OCI-LY1 (cell line): ENCODE measurements at regions not wholly inside any gene's neighbourhood (a gene's known extent, or its start where the extent isn't known, plus 50 kb on each side); places are given as distances from the start of the nearest gene placed in this dataset.

Source experiments
- H2AFZ ChIP-seq: fragments of 200-600 bp; sonication (generic), shearing (Covaris generic); 2 replicates; pipeline ENCODE4 v1.6.0; 2014; ENCODE audit warnings: antibody characterized with exemption, mild to moderate bottlenecking, low read length
- H3F3A ChIP-seq: fragments of 200-600 bp; sonication (generic), shearing (Covaris generic); 2 replicates; pipeline ENCODE4 v1.6.0; 2014; ENCODE audit warnings: mild to moderate bottlenecking, antibody characterized with exemption, low read length, moderate library complexity; ENCODE audit not compliant: insufficient read depth
- H3K27ac ChIP-seq: fragments of 200-600 bp; sonication (generic); 2 replicates; pipeline ENCODE4 v1.5.1; 2014; ENCODE audit warnings: low read length, mixed run types, mild to moderate bottlenecking, low read depth; ENCODE audit not compliant: poor library complexity, severe bottlenecking
- H3K27me3 ChIP-seq: fragments of 200-600 bp; sonication (generic); 2 replicates; pipeline ENCODE4 v1.6.0; 2014; ENCODE audit warnings: antibody characterized with exemption, mild to moderate bottlenecking, low read length, moderate library complexity; ENCODE audit not compliant: insufficient read depth
- H3K36me3 ChIP-seq: fragments of 200-600 bp; sonication (generic); 2 replicates; pipeline ENCODE4 v1.6.1; 2014; ENCODE audit warnings: mild to moderate bottlenecking, antibody characterized with exemption, low read length, moderate library complexity, mixed read lengths; ENCODE audit not compliant: insufficient read depth
- H3K4me1 ChIP-seq: fragments of 200-600 bp; sonication (generic); 2 replicates; pipeline ENCODE4 v1.5.1; 2014; ENCODE audit warnings: mild to moderate bottlenecking, low read length, moderate library complexity; ENCODE audit not compliant: insufficient read depth, severe bottlenecking
- H3K4me2 ChIP-seq: fragments of 200-600 bp; sonication (generic), shearing (Covaris generic); 2 replicates; pipeline ENCODE4 v1.6.1; 2014; ENCODE audit warnings: low read length
- H3K4me3 ChIP-seq: fragments of 200-600 bp; sonication (generic); 2 replicates; pipeline ENCODE4 v1.5.1; 2014; ENCODE audit warnings: low read length, low read depth, mild to moderate bottlenecking, mixed read lengths; ENCODE audit not compliant: poor library complexity, severe bottlenecking
- H3K79me2 ChIP-seq: fragments of 200-600 bp; shearing (Covaris generic); 2 replicates; pipeline ENCODE4 v1.6.1; 2016; ENCODE audit warnings: mixed run types, low read length, mixed read lengths; ENCODE audit not compliant: insufficient read depth
- H3K9ac ChIP-seq: fragments of 200-600 bp; sonication (generic), shearing (Covaris generic); 2 replicates; pipeline ENCODE4 v1.6.1; 2014; ENCODE audit warnings: mild to moderate bottlenecking, low read length, mixed read lengths
- H3K9me2 ChIP-seq: fragments of 200-600 bp; sonication (generic), shearing (Covaris generic); 2 replicates; pipeline ENCODE4 v1.6.1; 2014; ENCODE audit warnings: low read depth, mild to moderate bottlenecking, low read length, mixed read lengths
- H3K9me3 ChIP-seq: fragments of 200-600 bp; shearing (Covaris generic); 2 replicates; pipeline ENCODE4 v1.6.1; 2014; ENCODE audit warnings: low read length, mixed read lengths
- H4K20me1 ChIP-seq: fragments of 200-600 bp; sonication (generic), shearing (Covaris generic); 2 replicates; pipeline ENCODE4 v1.6.0; 2016; ENCODE audit warnings: mild to moderate bottlenecking, low read length; ENCODE audit not compliant: insufficient read depth
- EZH2 ChIP-seq: fragments of 200-600 bp; sonication (generic), shearing (Covaris generic); IDR thresholded peaks from 2 replicates; pipeline ENCODE4 v1.8.0; 2017; ENCODE audit warnings: borderline replicate concordance, mixed run types, mild to moderate bottlenecking, antibody characterized with exemption, low read length, moderate library complexity, mixed read lengths
- TF ChIP-seq, protein P1 (sequence below): fragments of 200-600 bp; sonication (generic), shearing (Covaris generic); IDR thresholded peaks from 2 replicates; pipeline ENCODE4 v1.5.1; 2017; ENCODE audit warnings: mild to moderate bottlenecking, antibody characterized with exemption, low read length, moderate library complexity, mixed read lengths

DNA sequence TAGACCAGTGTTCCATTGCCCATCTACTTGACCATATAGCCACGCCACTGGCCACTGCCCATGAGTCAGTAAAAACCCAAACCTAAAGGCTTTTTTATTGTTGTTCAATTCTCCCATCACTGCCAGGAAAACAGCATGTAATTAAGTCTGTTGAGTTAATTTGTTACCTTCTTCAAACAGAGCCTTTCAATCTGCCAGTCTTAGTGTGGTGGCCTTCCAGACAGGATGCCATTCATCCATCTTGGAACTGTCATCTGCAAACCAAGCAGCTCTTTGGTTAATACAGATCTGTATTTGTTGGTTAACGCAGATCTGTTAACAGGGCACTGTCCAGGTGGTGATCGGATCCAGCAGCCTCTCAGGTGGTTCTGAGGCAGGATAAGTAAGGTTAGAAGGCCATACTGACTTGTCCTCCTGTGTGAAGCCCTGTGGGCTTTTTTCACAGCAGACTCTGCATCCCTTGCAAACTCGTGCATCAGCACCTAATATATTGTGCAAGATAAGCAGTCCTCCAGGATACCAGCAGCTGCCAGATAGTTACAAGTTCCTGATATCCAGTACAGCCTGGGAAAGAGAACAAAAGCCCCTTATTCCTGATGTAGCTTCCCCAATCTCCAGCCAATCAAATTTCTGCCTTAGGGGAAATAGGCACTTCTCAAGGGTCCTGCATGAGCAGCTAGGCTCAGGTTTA, 59.1 kb upstream of the DHRS4 start:
- Histone ChIP-seq H3K4me2 (no peak overlapping the region), H3K9me2 (no peaks in the 10 kb centered on the region), H3K9me3 (no peaks in the 10 kb centered on the region), H3K79me2 (no peaks in the 10 kb centered on the region), H3K9ac (no peak overlapping the region), H2AFZ (no peak overlapping the region), H3K4me3 (no peak overlapping the region), H4K20me1 (no peaks in the 10 kb centered on the region), H3F3A (no peaks in the 10 kb centered on the region), H3K36me3 (no peaks in the 10 kb centered on the region), H3K27ac (no peak overlapping the region), H3K4me1 (no peaks in the 10 kb centered on the region), H3K27me3 (no peaks in the 10 kb centered on the region)
- no peak for TF ChIP-seq EZH2
- TF ChIP-seq, protein P1, sequence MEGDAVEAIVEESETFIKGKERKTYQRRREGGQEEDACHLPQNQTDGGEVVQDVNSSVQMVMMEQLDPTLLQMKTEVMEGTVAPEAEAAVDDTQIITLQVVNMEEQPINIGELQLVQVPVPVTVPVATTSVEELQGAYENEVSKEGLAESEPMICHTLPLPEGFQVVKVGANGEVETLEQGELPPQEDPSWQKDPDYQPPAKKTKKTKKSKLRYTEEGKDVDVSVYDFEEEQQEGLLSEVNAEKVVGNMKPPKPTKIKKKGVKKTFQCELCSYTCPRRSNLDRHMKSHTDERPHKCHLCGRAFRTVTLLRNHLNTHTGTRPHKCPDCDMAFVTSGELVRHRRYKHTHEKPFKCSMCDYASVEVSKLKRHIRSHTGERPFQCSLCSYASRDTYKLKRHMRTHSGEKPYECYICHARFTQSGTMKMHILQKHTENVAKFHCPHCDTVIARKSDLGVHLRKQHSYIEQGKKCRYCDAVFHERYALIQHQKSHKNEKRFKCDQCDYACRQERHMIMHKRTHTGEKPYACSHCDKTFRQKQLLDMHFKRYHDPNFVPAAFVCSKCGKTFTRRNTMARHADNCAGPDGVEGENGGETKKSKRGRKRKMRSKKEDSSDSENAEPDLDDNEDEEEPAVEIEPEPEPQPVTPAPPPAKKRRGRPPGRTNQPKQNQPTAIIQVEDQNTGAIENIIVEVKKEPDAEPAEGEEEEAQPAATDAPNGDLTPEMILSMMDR = no peak

DNA sequence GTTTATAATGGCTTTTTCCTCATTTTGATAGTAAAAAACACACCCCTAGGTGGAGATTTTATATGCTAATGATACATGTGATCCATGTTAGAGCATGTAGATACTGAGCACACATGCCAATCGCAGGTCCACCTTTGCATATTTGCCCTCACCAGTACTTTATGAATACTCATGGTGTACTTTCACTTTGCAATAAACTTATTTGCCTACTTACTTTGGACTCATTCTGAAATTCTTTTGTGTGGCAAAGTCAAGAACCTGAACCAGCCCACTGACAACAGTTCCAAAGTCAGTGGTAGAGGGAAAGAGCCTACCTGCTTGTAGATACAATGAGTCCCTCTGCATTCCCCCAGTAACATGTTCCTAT, 58.5 kb upstream of the DHRS4 start:
- no peaks in the 10 kb centered on the region for H3K4me1 ChIP-seq
- no peaks in the 10 kb centered on the region for H3K79me2 ChIP-seq
- H3K27ac ChIP-seq = no peak overlapping the region
- H3K4me3 ChIP-seq = no peak overlapping the region
- no peak overlapping the region for H2AFZ ChIP-seq
- H3K36me3 ChIP-seq = no peaks in the 10 kb centered on the region
- no peaks in the 10 kb centered on the region for H4K20me1 ChIP-seq
- no peak overlapping the region for H3K4me2 ChIP-seq
- TF ChIP-seq, protein P1 = no peak
- no peak for TF ChIP-seq EZH2
- no peaks in the 10 kb centered on the region for H3F3A ChIP-seq
- H3K27me3 ChIP-seq = no peaks in the 10 kb centered on the region
- no peak overlapping the region for H3K9ac ChIP-seq
- no peaks in the 10 kb centered on the region for H3K9me3 ChIP-seq
- H3K9me2 ChIP-seq = no peaks in the 10 kb centered on the region

DNA sequence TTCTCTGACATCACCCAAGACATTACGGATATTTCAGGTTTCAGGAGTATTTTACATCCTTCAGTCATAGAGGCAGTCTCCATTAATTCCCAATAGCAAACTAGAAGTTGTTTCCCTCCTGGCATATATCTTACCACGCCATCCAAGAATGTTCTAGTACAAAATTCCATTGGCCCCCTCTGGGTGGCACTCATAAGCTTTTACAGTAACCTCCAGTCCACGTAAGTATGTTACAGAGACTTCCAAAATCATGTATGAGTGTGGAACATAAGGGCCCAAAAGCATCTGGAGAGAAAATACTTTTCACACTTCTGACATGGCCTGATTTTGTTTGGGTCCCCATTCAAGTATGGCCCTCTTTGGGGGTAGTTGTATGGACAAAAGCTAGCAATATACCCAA, 58.1 kb upstream of the DHRS4 start:
- TF ChIP-seq, protein P1 = peak; percentile 20; the same call in 1 of the 2 replicates
- no peak for TF ChIP-seq EZH2
- Histone ChIP-seq H4K20me1 (no peaks in the 10 kb centered on the region), H3K27me3 (no peaks in the 10 kb centered on the region), H3K9me3 (no peaks in the 10 kb centered on the region), H3K27ac (no peak overlapping the region), H3K79me2 (no peaks in the 10 kb centered on the region), H3K9me2 (no peaks in the 10 kb centered on the region), H3F3A (no peaks in the 10 kb centered on the region), H3K9ac (no peak overlapping the region), H3K4me2 (no peak overlapping the region), H2AFZ (no peak overlapping the region), H3K4me3 (no peak overlapping the region), H3K4me1 (no peaks in the 10 kb centered on the region), H3K36me3 (no peaks in the 10 kb centered on the region)
